Smooth muscle cell (in vitro differentiated cells): ENCODE measurements at regions not wholly inside any gene's neighbourhood (a gene's known extent, or its start where the extent isn't known, plus 50 kb on each side); places are given as distances from the start of the nearest gene placed in this dataset.

Experiments
- DNase-seq: peaks from one replicate; lab custom pipeline; 2025; ENCODE audit not compliant: unreplicated experiment; lab: John Stamatoyannopoulos, UW
- H2AFZ ChIP-seq: fragments of 200-600 bp; sonication (generic); 2 replicates; pipeline ENCODE4 v1.6.0; 2016; ENCODE audit warnings: antibody characterized with exemption, low read depth, mild to moderate bottlenecking
- H3F3A ChIP-seq: fragments of 200-600 bp; sonication (generic); 2 replicates; pipeline ENCODE4 v1.6.0; 2017; ENCODE audit warnings: antibody characterized with exemption, low read depth
- H3K27ac ChIP-seq: fragments of 200-600 bp; sonication (generic); 2 replicates; pipeline ENCODE4 v1.5.1; 2016; ENCODE audit warnings: low read depth, mild to moderate bottlenecking
- H3K27me3 ChIP-seq: fragments of 200-600 bp; sonication (generic); 2 replicates; pipeline ENCODE4 v1.6.1; 2016; ENCODE audit warnings: low read depth, mild to moderate bottlenecking
- H3K36me3 ChIP-seq: fragments of 200-600 bp; sonication (generic); 2 replicates; pipeline ENCODE4 v1.5.1; 2016; ENCODE audit warnings: low read depth
- H3K4me1 ChIP-seq: fragments of 200-600 bp; sonication (generic); 2 replicates; pipeline ENCODE4 v1.5.1; 2016; ENCODE audit warnings: low read depth
- H3K4me2 ChIP-seq: fragments of 200-600 bp; sonication (generic); 2 replicates; pipeline ENCODE4 v1.6.0; 2016; ENCODE audit warnings: mild to moderate bottlenecking
- H3K4me3 ChIP-seq: fragments of 200-600 bp; sonication (generic); 2 replicates; pipeline ENCODE4 v1.5.1; 2016; ENCODE audit warnings: mild to moderate bottlenecking
- H3K79me2 ChIP-seq: fragments of 200-600 bp; sonication (generic); 2 replicates; pipeline ENCODE4 v1.6.0; 2016; ENCODE audit warnings: low read depth, mild to moderate bottlenecking
- H3K9ac ChIP-seq: fragments of 200-600 bp; sonication (generic); 2 replicates; pipeline ENCODE4 v1.6.0; 2016; ENCODE audit warnings: low read depth
- H3K9me3 ChIP-seq: fragments of 200-600 bp; sonication (generic); replicated peaks from 2 replicates; pipeline ENCODE4 v1.5.1; 2016; ENCODE audit warnings: low read depth
- H4K20me1 ChIP-seq: fragments of 200-600 bp; sonication (generic); 2 replicates; pipeline ENCODE4 v1.6.0; 2016; ENCODE audit warnings: low read depth
- CTCF ChIP-seq: fragments of 200-600 bp; sonication (generic); IDR thresholded peaks from 2 replicates; pipeline ENCODE4 v1.5.1; 2017; ENCODE audit warnings: borderline replicate concordance, mild to moderate bottlenecking, antibody characterized with exemption; ENCODE audit not compliant: insufficient read depth, poor library complexity, severe bottlenecking
- WGBS: methylation state at CpG from one replicate; pipeline ENCODE4 v1.1.7; 2016; ENCODE audit warnings: low lambda C conversion rate; 5-methylcytosine and 5-hydroxymethylcytosine counted together

GRCh38 chr2:78051480-78051879 is 529.3 kb upstream of the LRRTM4 start:
- no peaks in the 10 kb centered on the region for H4K20me1 ChIP-seq
- no peak overlapping the region for H2AFZ ChIP-seq
- H3K9ac ChIP-seq = no peak overlapping the region
- DNase-seq = no peak
- no peaks in the 10 kb centered on the region for H3K9me3 ChIP-seq
- no peak overlapping the region for H3K27ac ChIP-seq
- 91% methylated on average over 5 of the region's 5 CpGs for WGBS
- no peaks in the 10 kb centered on the region for H3K79me2 ChIP-seq
- no peaks in the 10 kb centered on the region for H3F3A ChIP-seq
- H3K4me1 ChIP-seq = no peaks in the 10 kb centered on the region
- no peak for TF ChIP-seq CTCF
- no peaks in the 10 kb centered on the region for H3K36me3 ChIP-seq
- H3K4me3 ChIP-seq = no peak overlapping the region
- no peak overlapping the region for H3K4me2 ChIP-seq
- no peaks in the 10 kb centered on the region for H3K27me3 ChIP-seq

- no peaks in the 10 kb centered on the region for H3K9me3 ChIP-seq
These were observed 534.8 kb upstream of the LRRTM4 start for GRCh38 chr2:78056976-78057375.

GRCh38 chr2:78061301-78061700 is 539.1 kb upstream of the LRRTM4 start:
- no peak for DNase-seq
- no peaks in the 10 kb centered on the region for H3K79me2 ChIP-seq
- no peak for TF ChIP-seq CTCF
- H3K4me2 ChIP-seq = no peak overlapping the region
- 68% methylated on average over 2 of the region's 2 CpGs for WGBS
- H2AFZ ChIP-seq = no peak overlapping the region
- no peaks in the 10 kb centered on the region for H4K20me1 ChIP-seq
- H3K4me1 ChIP-seq = no peaks in the 10 kb centered on the region
- no peak overlapping the region for H3K27ac ChIP-seq
- H3K9ac ChIP-seq = no peak overlapping the region
- no peak overlapping the region for H3K4me3 ChIP-seq
- H3K27me3 ChIP-seq = no peaks in the 10 kb centered on the region
- no peaks in the 10 kb centered on the region for H3K36me3 ChIP-seq
- H3F3A ChIP-seq = no peaks in the 10 kb centered on the region
- H3K9me3 ChIP-seq = no peaks in the 10 kb centered on the region

More at GRCh38 chr2:78056976-78057375, 534.8 kb upstream of the LRRTM4 start:
- Histone ChIP-seq H3K36me3 (no peaks in the 10 kb centered on the region), H3K27ac (no peak overlapping the region), H3K9ac (no peak overlapping the region), H3K4me1 (no peaks in the 10 kb centered on the region), H3K4me2 (no peak overlapping the region), H2AFZ (no peak overlapping the region), H3K4me3 (no peak overlapping the region), H3F3A (no peaks in the 10 kb centered on the region), H4K20me1 (no peaks in the 10 kb centered on the region), H3K27me3 (no peaks in the 10 kb centered on the region), H3K79me2 (no peaks in the 10 kb centered on the region)
- no peak for TF ChIP-seq CTCF
- no peak for DNase-seq

GRCh38 chr2:78061732-78062131 is 539.6 kb upstream of the LRRTM4 start:
- Histone ChIP-seq H3K79me2 (no peaks in the 10 kb centered on the region), H3K4me3 (no peak overlapping the region), H4K20me1 (no peaks in the 10 kb centered on the region), H3K27ac (no peak overlapping the region), H3K36me3 (no peaks in the 10 kb centered on the region), H2AFZ (no peak overlapping the region), H3K4me2 (no peak overlapping the region), H3K9me3 (no peaks in the 10 kb centered on the region), H3K9ac (no peak overlapping the region), H3K4me1 (no peaks in the 10 kb centered on the region), H3K27me3 (no peaks in the 10 kb centered on the region), H3F3A (no peaks in the 10 kb centered on the region)
- no peak for TF ChIP-seq CTCF
- 92% methylated on average over 5 of the region's 5 CpGs for WGBS
- no peak for DNase-seq
